ENCODE measurements at regions not wholly inside any gene's neighbourhood (a gene's known extent, or its start where the extent isn't known, plus 50 kb on each side); places are given as distances from the start of the nearest gene placed in this dataset.

DNA sequence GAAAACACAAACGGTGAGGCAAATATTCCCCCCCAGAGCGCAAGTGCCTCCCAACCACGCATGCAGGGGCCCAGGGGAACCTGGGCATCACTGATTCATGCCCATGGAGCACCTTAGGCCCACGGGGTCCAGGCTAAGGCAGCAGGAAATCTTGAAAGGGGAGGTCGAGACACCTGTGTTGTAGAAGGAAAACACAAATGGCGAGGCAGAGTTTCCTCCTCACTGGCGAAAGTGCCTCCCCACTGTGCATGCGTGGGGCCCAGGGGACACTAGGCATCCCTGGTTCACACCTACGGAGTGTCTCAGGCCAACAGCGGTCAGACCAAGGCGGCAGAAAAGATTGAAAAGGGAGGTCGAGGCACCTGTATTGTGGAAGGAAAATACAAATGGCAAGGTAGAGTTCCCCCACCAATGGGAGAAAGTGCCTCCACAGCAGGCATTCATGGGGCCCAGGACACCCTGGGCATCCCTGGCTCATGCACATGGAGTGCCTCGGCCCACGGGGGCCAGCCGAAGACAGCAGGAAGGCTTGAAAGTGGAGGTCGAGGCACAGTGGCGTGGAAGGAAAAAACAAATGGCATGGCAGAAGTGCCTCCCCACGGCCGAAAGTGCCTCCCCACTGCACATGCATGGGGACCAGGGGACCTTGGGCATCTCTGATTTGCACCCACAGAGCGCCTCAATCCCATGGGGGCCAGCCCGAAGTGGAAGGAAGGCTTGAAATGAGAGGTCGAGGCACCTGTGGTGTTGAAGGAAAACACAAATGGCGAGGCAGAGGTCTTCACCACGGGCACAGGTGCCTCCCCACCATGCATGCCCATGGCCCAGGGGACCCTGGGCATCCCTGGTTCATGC lies 368.8 kb downstream of the ALG10 start:
- Mint-ChIP-seq H3K27ac (no peak overlapping the region), H3K9me3 (peaks cover 92 to 100% of the 10 kb centered on the region in 2 experiments), H3K27me3 (ENCODE audit: low read depth) (peaks cover 2% of the 10 kb centered on the region), H3K4me1 (no peaks in the 10 kb centered on the region), H3K36me3 (ENCODE audit: insufficient read depth in 1 of 3, low read depth in 3 of 3) (peaks cover 18 to 31% (median 29%) of the 10 kb centered on the region in 3 experiments; a peak in 6 of 7 replicates), H3K4me3 (no peak overlapping the region)
- Histone ChIP-seq H4K8ac (replicated peaks; ENCODE audit: insufficient read length, low read depth, low read length) (no peak overlapping the region), H4K91ac (ENCODE audit: insufficient read length, low read depth, low read length) (no peak overlapping the region), H3K23ac (ENCODE audit: insufficient read length, low read depth, low read length) (no peak overlapping the region), H3K14ac (ENCODE audit: insufficient read depth, low read length) (no peak overlapping the region), H4K5ac (ENCODE audit: insufficient read length, low read depth, low read length) (no peak overlapping the region), H3K79me1 (ENCODE audit: insufficient read depth, low read depth, low read length, poor library complexity, severe bottlenecking) (no peaks in the 10 kb centered on the region), H2BK12ac (ENCODE audit: insufficient read length, low read depth, low read length) (no peak overlapping the region), H2AK5ac (ENCODE audit: insufficient read length, low read length) (no peak overlapping the region), H2BK120ac (ENCODE audit: low read depth, low read length, poor library complexity, severe bottlenecking) (no peak overlapping the region), H2BK20ac (ENCODE audit: low read depth, low read length, poor library complexity, severe bottlenecking) (no peak overlapping the region), H3K23me2 (ENCODE audit: insufficient read length, low read depth, low read length, poor library complexity, severe bottlenecking) (no peaks in the 10 kb centered on the region), H3K79me2 (ENCODE audit: insufficient read depth, low read length) (no peaks in the 10 kb centered on the region), H2BK15ac (ENCODE audit: low read depth, low read length) (no peak overlapping the region), H3K4ac (ENCODE audit: low read depth, low read length) (no peak overlapping the region), H4K20me1 (ENCODE audit: control insufficient read depth, insufficient read depth, insufficient read length) (no peaks in the 10 kb centered on the region), H3K18ac (ENCODE audit: insufficient read length, low read depth, low read length) (no peak overlapping the region), H3T11ph (ENCODE audit: low read length) (no peak overlapping the region), H3K27me3 (ENCODE audit: insufficient read depth, low read length) (no peaks in the 10 kb centered on the region; the same call in 1 of the 2 replicates), H3K4me1 (ENCODE audit: insufficient read depth, low read length) (no peaks in the 10 kb centered on the region), H2BK5ac (ENCODE audit: insufficient read length, low read length) (no peak overlapping the region), H3K4me2 (ENCODE audit: insufficient read depth, insufficient read length, low read length) (no peak overlapping the region), H3K9me3 (ENCODE audit: control insufficient read depth, low read depth, low read length) (peaks cover 95% of the 10 kb centered on the region), H3K56ac (ENCODE audit: insufficient read length, low read depth, low read length) (no peak overlapping the region), H2AFZ (ENCODE audit: low read length) (no peak overlapping the region), H3K9ac (ENCODE audit: extremely low read depth, insufficient read length, low read length) (no peak overlapping the region), H3K27ac (ENCODE audit: insufficient read length, low read depth, low read length) (no peak overlapping the region)
- DNase-seq, result no peak
- TF ChIP-seq, protein P1, sequence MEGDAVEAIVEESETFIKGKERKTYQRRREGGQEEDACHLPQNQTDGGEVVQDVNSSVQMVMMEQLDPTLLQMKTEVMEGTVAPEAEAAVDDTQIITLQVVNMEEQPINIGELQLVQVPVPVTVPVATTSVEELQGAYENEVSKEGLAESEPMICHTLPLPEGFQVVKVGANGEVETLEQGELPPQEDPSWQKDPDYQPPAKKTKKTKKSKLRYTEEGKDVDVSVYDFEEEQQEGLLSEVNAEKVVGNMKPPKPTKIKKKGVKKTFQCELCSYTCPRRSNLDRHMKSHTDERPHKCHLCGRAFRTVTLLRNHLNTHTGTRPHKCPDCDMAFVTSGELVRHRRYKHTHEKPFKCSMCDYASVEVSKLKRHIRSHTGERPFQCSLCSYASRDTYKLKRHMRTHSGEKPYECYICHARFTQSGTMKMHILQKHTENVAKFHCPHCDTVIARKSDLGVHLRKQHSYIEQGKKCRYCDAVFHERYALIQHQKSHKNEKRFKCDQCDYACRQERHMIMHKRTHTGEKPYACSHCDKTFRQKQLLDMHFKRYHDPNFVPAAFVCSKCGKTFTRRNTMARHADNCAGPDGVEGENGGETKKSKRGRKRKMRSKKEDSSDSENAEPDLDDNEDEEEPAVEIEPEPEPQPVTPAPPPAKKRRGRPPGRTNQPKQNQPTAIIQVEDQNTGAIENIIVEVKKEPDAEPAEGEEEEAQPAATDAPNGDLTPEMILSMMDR (conservative IDR thresholded peaks at IDR 0.05), result no peak
- no CpG with 5 or more reads among the region's 24 CpGs for WGBS (ENCODE audit: extremely low coverage, insufficient read length, low lambda C conversion rate)

Measured in H9 (cell line).